Keratinocyte (primary cell): ENCODE measurements at regions not wholly inside any gene's neighbourhood (a gene's known extent, or its start where the extent isn't known, plus 50 kb on each side); places are given as distances from the start of the nearest gene placed in this dataset.

Experiments used
- DNase-seq: peaks from one replicate; pipeline ENCODE4 v3.0.0-alpha.2; 2011; ENCODE audit warnings: low read depth, missing footprints, low spot score
- FAIRE-seq: peaks from 2 replicates; lab custom pipeline; 2011; peaks lifted over from hg19 to GRCh38; lab: Jason Lieb, UNC
- H2AFZ ChIP-seq: 2 replicates; pipeline ENCODE4 v1.6.0; 2012; ENCODE audit warnings: low read length, control low read depth, inconsistent platforms; ENCODE audit not compliant: control insufficient read depth
- H3K27ac ChIP-seq: 2 replicates; pipeline ENCODE4 v1.5.1; 2011; ENCODE audit warnings: low read length; ENCODE audit not compliant: control insufficient read depth, insufficient read depth
- H3K27me3 ChIP-seq: 3 replicates; pipeline ENCODE4 v1.6.0; 2011; ENCODE audit warnings: low read length; ENCODE audit not compliant: control insufficient read depth, insufficient read depth; ENCODE audit errors: extremely low read depth
- H3K36me3 ChIP-seq, 2 experiments: 2 replicates in 1 of 2; 3 replicates in 1 of 2; pipeline ENCODE4 v1.5.1; 2011; ENCODE audit warnings: low read length in 2 of 2, mild to moderate bottlenecking in 1 of 2; ENCODE audit not compliant: control insufficient read depth in 2 of 2, insufficient read depth in 2 of 2; ENCODE audit errors: extremely low read depth in 1 of 2
- H3K4me1 ChIP-seq: 3 replicates; pipeline ENCODE4 v1.5.1; 2011; ENCODE audit warnings: low read length; ENCODE audit not compliant: control insufficient read depth, insufficient read depth; ENCODE audit errors: extremely low read depth
- H3K4me2 ChIP-seq: 3 replicates; pipeline ENCODE4 v1.6.0; 2011; ENCODE audit warnings: low read depth, low read length; ENCODE audit not compliant: control insufficient read depth, insufficient read depth; ENCODE audit errors: extremely low read depth
- H3K4me3 ChIP-seq, 3 experiments: fragments of 200-600 bp in 1 of 3; sonication (generic) in 1 of 3; 2 replicates in 2 of 3; 3 replicates in 1 of 3; pipeline ENCODE4 v1.5.1; 2011 to 2016; ENCODE audit warnings: low read length in 3 of 3, mild to moderate bottlenecking in 3 of 3, control low read depth in 2 of 3, inconsistent platforms in 1 of 3, low read depth in 1 of 3, mixed read lengths in 1 of 3, mixed run types in 1 of 3, moderate library complexity in 1 of 3; ENCODE audit not compliant: control insufficient read depth in 2 of 3, insufficient read depth in 2 of 3; ENCODE audit errors: extremely low read depth in 1 of 3
- H3K79me2 ChIP-seq: 2 replicates; pipeline ENCODE4 v1.6.0; 2012; ENCODE audit warnings: low read length; ENCODE audit not compliant: control insufficient read depth, insufficient read depth
- H3K9ac ChIP-seq: 3 replicates; pipeline ENCODE4 v1.6.0; 2011; ENCODE audit warnings: low read length; ENCODE audit not compliant: control insufficient read depth, insufficient read depth; ENCODE audit errors: extremely low read depth
- H3K9me1 ChIP-seq: 3 replicates; pipeline ENCODE4 v1.6.0; 2011; ENCODE audit warnings: low read length; ENCODE audit not compliant: control insufficient read depth, insufficient read depth; ENCODE audit errors: extremely low read depth
- H3K9me3 ChIP-seq: 2 replicates; pipeline ENCODE4 v1.5.1; 2012; ENCODE audit warnings: low read depth, low read length; ENCODE audit not compliant: control insufficient read depth
- H4K20me1 ChIP-seq: 3 replicates; pipeline ENCODE4 v1.6.0; 2011; ENCODE audit warnings: low read length; ENCODE audit not compliant: control insufficient read depth, insufficient read depth; ENCODE audit errors: extremely low read depth
- EZH2 ChIP-seq: IDR thresholded peaks from one replicate; pipeline ENCODE4 v1.6.1; 2012; ENCODE audit warnings: inconsistent platforms, mild to moderate bottlenecking, low read length, moderate library complexity
- dilution Hi-C: fragments of 300-500 bp; cut with MboI; formaldehyde crosslinking; loops from one replicate; pipeline ENCODE4 v1.7.0; 2020; ENCODE audit warnings: low sequenced_read_pairs; ENCODE audit not compliant: extremely low pct_ligation_motif_present
- TF ChIP-seq, protein P1 (sequence below), 3 experiments: IDR thresholded peaks in 1 of 3; conservative IDR thresholded peaks in 1 of 3; optimal IDR thresholded peaks in 1 of 3; 2 replicates in 2 of 3; 3 replicates in 1 of 3; pipeline versions ENCODE3 to v1.5.1; 2011; ENCODE audit warnings: low read length in 3 of 3, mild to moderate bottlenecking in 3 of 3, moderate library complexity in 2 of 3, control low read depth in 1 of 3, inconsistent platforms in 1 of 3; ENCODE audit not compliant: insufficient read depth in 2 of 3; ENCODE audit errors: extremely low read depth in 1 of 3

DNA sequence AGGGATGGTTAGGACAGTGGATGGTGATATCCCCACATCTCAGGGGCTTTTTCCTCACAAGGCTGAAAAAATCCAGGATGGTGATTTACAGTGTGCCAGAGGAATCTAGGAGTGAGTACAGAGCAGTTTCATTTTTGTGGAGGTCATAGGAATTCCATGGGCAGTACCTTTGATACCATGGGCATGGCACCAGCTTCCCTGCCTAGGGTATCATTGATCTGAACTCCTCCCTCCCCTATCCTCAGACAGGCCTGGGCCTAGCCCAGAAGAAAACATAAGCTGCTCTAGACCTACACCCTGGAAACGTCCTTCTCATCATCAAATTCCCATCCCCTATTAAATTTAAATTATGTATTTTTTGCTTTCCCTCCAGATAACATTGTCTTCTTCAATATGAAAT is 136.3 kb upstream of the KLHL29 start:
- DNase-seq = no peak
- TF ChIP-seq EZH2 = no peak
- TF ChIP-seq, protein P1, sequence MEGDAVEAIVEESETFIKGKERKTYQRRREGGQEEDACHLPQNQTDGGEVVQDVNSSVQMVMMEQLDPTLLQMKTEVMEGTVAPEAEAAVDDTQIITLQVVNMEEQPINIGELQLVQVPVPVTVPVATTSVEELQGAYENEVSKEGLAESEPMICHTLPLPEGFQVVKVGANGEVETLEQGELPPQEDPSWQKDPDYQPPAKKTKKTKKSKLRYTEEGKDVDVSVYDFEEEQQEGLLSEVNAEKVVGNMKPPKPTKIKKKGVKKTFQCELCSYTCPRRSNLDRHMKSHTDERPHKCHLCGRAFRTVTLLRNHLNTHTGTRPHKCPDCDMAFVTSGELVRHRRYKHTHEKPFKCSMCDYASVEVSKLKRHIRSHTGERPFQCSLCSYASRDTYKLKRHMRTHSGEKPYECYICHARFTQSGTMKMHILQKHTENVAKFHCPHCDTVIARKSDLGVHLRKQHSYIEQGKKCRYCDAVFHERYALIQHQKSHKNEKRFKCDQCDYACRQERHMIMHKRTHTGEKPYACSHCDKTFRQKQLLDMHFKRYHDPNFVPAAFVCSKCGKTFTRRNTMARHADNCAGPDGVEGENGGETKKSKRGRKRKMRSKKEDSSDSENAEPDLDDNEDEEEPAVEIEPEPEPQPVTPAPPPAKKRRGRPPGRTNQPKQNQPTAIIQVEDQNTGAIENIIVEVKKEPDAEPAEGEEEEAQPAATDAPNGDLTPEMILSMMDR (optimal IDR thresholded peaks at IDR 0.05 in 1 of 3, IDR thresholded peaks at IDR 0.05 in 1 of 3, conservative IDR thresholded peaks at IDR 0.05 in 1 of 3; ENCODE audit: extremely low read depth in 1 of 3, insufficient read depth in 2 of 3, low read length in 3 of 3) = no peak
- no peak overlapping the region for H3K4me2 ChIP-seq
- no peaks in the 10 kb centered on the region for H3K9me1 ChIP-seq
- no peaks in the 10 kb centered on the region for H3K4me1 ChIP-seq
- H3K27ac ChIP-seq = no peak overlapping the region
- no peak overlapping the region for H3K4me3 ChIP-seq
- H3K27me3 ChIP-seq = no peaks in the 10 kb centered on the region
- H3K9me3 ChIP-seq = no peaks in the 10 kb centered on the region
- H3K36me3 ChIP-seq = no peaks in the 10 kb centered on the region
- dilution Hi-C loops = no loop called here
- no peaks in the 10 kb centered on the region for H3K79me2 ChIP-seq
- no peak overlapping the region for H2AFZ ChIP-seq
- no peak for FAIRE-seq
- H3K9ac ChIP-seq = no peak overlapping the region
- H4K20me1 ChIP-seq = no peaks in the 10 kb centered on the region

DNA sequence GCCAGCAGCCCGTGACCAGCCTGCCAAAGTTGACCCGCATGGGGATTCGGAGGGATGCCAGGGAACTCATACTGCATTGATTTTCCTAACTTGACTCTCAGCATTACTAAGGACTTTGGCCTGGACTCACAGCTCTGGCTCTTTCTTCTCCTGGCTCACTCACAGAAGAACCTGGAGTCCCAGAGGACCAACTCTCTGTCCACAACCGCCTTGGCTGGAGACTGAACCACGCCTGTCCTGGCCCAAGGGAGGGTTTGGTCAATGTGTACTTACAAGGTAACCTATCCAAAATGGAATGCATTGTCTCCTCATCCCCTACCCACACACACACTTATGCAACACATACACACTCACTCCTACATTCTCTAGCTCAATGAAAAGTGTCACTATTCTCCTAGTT is 135.6 kb upstream of the KLHL29 start:
- TF ChIP-seq EZH2 = no peak
- TF ChIP-seq, protein P1 (optimal IDR thresholded peaks at IDR 0.05 in 1 of 3, IDR thresholded peaks at IDR 0.05 in 1 of 3, conservative IDR thresholded peaks at IDR 0.05 in 1 of 3; ENCODE audit: extremely low read depth in 1 of 3, insufficient read depth in 2 of 3, low read length in 3 of 3) = no peak
- no peak overlapping the region for H3K4me2 ChIP-seq
- no peak overlapping the region for H3K27ac ChIP-seq
- no peak overlapping the region for H3K9ac ChIP-seq
- dilution Hi-C loops = no loop called here
- DNase-seq (no peak), FAIRE-seq (no peak)
- H3K27me3 ChIP-seq = no peaks in the 10 kb centered on the region
- H3K4me1 ChIP-seq = no peaks in the 10 kb centered on the region
- no peaks in the 10 kb centered on the region for H3K36me3 ChIP-seq
- H3K79me2 ChIP-seq = no peaks in the 10 kb centered on the region
- no peaks in the 10 kb centered on the region for H3K9me3 ChIP-seq
- H4K20me1 ChIP-seq = no peaks in the 10 kb centered on the region
- H3K4me3 ChIP-seq = no peak overlapping the region
- H3K9me1 ChIP-seq = no peaks in the 10 kb centered on the region
- no peak overlapping the region for H2AFZ ChIP-seq
